Suprapubic skin (tissue), 4 donors: ENCODE measurements at regions not wholly inside any gene's neighbourhood (a gene's known extent, or its start where the extent isn't known, plus 50 kb on each side); places are given as distances from the start of the nearest gene placed in this dataset.

Source experiments
- POLR2A ChIP-seq, 2 donors: fragments of 450-650 bp; IDR thresholded peaks; one replicate each; pipeline ENCODE4 v1.6.1; 2017; ENCODE audit warnings: antibody characterized with exemption in 2 of 2, mild to moderate bottlenecking in 2 of 2, moderate library complexity in 2 of 2
- POLR2AphosphoS5 ChIP-seq, 3 donors: sonication (generic); formaldehyde crosslinking; IDR thresholded peaks; one replicate each; pipeline ENCODE4 v1.6.1; 2017; ENCODE audit warnings: antibody characterized with exemption in 3 of 3
- TF ChIP-seq, protein P1 (sequence below), 2 donors: fragments of 200-600 bp in 1 of 2; fragments of 450-650 bp in 1 of 2; sonication (generic) in 1 of 2; IDR thresholded peaks; one replicate each; pipeline ENCODE4 v1.5.1; 2016 to 2019; ENCODE audit warnings: antibody characterized with exemption in 2 of 2, mild to moderate bottlenecking in 1 of 2, moderate library complexity in 1 of 2

DNA sequence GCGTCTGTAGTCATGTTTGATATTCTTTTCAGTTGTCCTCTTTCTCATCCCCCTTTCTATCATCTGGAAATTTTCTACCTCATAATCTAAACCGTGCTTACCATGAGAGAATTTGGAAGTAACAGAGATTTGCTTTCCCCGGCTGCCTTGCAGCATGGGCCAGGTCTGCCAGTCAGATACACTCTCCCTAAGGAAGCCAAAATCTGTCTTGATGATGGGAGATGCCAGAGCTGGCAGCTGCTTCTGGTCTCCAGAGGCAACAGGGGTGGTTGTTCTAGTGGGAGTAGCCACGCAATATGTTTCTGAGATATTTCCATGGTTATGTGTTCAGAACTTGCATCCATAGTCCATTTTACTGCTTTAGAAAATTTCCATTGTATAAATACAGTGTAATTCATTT is 218.9 kb upstream of the RORA start:
- no peak for TF ChIP-seq POLR2A (IDR thresholded peaks at IDR 0.05)
- no peak for TF ChIP-seq POLR2AphosphoS5 (IDR thresholded peaks at IDR 0.05)
- TF ChIP-seq, protein P1, sequence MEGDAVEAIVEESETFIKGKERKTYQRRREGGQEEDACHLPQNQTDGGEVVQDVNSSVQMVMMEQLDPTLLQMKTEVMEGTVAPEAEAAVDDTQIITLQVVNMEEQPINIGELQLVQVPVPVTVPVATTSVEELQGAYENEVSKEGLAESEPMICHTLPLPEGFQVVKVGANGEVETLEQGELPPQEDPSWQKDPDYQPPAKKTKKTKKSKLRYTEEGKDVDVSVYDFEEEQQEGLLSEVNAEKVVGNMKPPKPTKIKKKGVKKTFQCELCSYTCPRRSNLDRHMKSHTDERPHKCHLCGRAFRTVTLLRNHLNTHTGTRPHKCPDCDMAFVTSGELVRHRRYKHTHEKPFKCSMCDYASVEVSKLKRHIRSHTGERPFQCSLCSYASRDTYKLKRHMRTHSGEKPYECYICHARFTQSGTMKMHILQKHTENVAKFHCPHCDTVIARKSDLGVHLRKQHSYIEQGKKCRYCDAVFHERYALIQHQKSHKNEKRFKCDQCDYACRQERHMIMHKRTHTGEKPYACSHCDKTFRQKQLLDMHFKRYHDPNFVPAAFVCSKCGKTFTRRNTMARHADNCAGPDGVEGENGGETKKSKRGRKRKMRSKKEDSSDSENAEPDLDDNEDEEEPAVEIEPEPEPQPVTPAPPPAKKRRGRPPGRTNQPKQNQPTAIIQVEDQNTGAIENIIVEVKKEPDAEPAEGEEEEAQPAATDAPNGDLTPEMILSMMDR (IDR thresholded peaks at IDR 0.05) = no peak
